HT1080 (cell line): ENCODE measurements at regions not wholly inside any gene's neighbourhood (a gene's known extent, or its start where the extent isn't known, plus 50 kb on each side); places are given as distances from the start of the nearest gene placed in this dataset.
A peak's percentile ranks its signal among the peaks of the same experiment; 100 is the strongest.
"Not testable (repeated sequence)": the region's sequence is repeated elsewhere in the genome, so short reads cannot be mapped to it uniquely, and the experiment has no call there.

ENCODE experiments used
- DNase-seq: peaks from one replicate; pipeline ENCODE4 v3.0.0-alpha.2; 2015; ENCODE audit warnings: low read depth

DNA sequence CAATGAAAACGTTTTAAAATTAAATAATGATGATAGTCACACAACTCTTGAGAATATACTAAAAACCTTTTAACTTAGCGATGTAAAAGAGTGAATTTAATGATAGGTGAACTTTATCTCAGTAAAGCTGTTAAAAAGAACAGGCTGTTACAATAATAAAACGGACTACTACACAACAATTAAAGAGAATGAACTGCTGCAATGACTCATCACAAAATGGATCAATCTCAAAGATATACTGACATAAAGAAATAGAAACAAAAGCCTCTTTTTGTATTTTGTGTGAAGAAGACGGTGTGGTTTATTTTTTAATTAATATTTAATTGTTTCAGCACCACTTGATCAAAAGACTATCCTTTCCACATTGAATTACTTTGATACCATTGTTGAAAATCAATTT is 352.4 kb upstream of the GJE1 start:
- DNase-seq = no peak

DNA sequence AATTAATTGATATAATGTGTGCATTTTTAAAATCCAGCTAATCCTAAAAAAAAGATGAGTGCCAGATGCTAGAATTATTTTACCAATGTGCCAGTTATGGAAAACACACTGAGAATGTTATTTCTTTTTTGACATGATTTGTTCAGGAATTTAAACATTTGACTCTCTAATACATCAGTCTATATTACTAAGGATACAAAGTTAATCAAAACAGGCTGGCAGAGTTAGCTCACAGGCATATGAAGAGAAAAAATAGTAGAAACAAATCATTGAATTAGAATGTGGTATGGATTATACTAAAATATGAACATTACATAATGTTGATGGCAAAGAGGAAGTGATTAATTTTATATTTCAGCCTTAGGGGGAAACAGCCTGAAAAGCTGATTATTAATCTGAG is 368.3 kb upstream of the GJE1 start:
- no peak for DNase-seq

DNA sequence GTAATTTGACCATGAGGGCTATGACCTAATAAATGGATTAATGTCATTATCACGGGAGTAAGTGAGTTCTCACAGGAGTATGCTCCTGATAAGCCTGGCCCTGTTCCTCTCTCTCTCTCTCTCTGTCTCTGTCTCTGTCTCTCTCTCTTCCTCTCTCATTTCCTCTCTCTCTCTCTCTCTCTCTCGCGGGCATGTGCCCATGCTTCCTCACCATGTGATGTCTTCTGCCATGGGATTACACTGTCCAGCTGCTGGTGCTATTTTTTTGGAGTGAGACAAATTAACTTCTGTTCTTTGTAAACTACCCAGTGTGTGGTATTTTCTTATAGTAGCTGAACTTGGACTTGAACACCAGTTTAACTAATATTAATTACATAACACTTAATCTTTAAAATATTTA is 374.3 kb upstream of the GJE1 start:
- DNase-seq = peak; percentile 1

DNA sequence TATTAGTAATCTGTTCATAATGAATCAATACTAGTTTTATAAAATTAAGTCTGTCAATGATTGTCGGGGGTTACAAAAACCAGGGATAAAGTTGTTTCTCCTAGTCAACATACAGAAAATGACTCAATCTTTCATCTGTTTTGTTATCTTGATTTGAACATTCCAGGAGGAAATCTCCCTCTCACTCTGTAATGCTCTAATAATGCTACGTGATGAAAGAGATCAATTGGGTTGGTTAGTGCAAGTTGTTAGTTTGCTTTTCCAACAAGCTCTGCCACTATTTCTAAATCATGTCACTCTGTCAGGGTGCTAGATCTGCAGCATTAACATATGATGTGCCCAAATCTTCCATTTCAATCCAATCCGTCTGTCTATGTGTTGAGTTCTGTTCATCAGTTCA is 379.5 kb upstream of the GJE1 start:
- DNase-seq = no peak

DNA sequence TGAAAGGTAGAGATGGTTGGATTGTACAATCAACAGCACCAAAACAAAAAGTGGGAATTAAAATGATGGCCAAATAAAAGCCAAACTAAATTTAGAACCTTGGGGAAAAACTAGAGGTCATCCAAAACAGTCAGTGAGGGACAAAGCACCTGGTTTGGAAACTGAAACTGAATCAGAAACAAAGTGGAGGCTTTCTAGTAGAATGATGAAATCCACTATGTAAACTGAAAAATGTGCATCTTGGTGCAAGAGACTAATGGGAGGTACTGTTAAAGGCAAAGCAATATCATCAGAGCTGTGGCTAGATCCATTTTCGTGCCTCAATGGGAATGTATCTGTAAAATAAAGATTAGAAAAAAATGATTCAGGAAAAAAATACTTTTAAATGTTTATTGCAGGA is 380.0 kb upstream of the GJE1 start:
- DNase-seq = no peak

DNA sequence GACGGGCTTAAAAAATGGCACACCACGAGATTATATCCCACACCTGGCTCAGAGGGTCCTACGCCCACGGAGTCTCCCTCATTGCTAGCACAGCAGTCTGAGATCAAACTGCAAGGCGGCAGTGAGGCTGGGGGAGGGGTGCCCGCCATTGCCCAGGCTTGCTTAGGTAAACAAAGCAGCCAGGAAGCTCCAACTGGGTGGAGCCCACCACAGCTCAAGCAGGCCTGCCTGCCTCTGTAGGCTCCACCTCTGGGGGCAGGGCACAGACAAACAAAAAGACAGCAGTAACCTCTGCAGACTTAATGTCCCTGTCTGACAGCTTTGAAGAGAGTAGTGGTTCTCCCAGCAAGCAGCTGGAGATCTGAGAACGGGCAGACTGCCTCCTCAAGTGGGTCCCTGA is 386.4 kb upstream of the GJE1 start:
- not testable (repeated sequence) for DNase-seq

DNA sequence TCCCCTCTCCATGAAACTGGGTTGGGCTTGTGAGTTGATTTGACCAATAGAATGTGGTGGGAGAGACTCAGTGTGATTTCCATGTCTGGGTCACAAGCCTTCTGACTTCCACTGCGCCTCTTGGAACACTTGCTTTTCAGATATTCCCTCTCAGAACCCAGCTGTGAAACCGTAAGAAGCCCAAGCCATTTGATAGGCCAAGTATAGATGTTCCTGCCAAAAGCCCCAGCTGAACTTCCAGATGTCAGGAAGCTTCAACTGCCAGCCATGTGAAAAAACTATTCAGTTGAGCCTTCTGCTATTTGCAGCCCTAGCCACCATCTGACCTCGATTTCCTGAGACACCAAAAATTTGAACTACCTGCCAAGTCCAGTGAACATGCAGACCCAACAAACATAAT is 387.8 kb upstream of the GJE1 start:
- DNase-seq = peak; percentile 3

DNA sequence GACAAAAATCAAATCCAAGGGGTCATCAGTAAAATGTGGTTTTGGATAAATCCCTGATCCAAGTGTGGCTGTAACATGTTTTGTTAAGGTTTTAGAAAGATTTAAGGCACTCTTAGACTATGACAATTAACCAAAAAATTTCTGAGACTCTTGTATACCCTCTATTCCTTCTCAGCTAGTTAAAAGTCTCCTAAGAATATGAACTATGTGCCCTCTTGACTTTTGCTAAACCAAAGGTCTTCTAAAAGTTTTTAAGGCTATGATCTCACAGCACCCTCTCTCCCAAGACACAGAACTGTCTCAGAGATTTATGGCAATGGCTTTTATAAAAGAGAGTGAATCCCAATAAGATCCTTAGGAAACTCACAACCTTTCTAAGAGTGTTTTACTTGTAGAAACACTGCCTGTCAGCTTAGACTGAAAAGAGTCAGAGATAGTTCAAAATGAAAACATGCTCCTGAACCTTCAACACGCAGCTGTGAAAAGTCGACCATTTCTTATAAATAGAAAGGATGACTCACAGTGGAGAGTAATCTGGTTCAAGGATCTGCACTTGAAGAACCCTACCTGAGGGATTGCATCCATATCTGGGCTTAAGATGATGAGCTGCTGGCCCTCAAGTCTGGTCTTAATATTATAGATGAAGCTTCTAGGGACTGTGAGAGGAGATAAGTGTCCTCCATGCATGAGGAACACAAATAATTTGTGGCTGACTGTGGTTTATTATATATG is 388.4 kb upstream of the GJE1 start:
- DNase-seq = peak; percentile 34

DNA sequence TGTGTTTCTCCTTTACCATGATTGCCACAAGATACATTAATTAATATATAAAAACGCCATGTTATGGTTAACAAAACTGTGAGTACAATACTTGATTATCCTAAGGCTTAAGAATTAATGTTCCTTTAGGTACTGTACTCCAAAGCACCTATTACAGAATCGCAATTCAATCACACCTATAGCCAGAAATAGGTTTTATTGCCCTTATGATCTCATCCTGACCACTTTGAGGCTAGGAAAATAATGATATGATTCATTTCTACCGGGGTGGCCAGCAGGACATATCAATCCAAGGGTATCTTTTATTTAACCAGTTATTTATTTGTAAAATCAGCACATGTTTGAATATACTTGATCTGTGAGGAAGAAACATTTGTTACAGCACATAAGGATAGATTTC is 396.6 kb upstream of the GJE1 start:
- DNase-seq = no peak

DNA sequence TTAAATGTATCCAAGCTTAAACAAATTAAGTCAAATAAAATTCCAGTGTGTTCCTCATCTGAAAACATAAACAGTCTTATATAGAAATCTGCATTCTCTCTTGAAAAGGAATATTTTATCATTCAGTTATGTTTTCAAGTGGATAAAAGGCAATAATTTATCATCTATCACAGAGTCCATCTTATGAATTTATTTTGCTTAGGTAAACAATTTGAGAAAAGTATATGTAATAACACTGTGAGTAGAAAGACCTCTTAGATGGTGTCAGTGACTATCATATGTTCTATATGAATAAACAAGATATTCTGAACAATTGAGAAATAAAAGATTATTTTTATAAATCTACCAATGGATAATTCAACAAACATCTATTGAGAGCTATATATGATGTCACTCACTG is 397.6 kb upstream of the GJE1 start:
- no peak for DNase-seq

DNA sequence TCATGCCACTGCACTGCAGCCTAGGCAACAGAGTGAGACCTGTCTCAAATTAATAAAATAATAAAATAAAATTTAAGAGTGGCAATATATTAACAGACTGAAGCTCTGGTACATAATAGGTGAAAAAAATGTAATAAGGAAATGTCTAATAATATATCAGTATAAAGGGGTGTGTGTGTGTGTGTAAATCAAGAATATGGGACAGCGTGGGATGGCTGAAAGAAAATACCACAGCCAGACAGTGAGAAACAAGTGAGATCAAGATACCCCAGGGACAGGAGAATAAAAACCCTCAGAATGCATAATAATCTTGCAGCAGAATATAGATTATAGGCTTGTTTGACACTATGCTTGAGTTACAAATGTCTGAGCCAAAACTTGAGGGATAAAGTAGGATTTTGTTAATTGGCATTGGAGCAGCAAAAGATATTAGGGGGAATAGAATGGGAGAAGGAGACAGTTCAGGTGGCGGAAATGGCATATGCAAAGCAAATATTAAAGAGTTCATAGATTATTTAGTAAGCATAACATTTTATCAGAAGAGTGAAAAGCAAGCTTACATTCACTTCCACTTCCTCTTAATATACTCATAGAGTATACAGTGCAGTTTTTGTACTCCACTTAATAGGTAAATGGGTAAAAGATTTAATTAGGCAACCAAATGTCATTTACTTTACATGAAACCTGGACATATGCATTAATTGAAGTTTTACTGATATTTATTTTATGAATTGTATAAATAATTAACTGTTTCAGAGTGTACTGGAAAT is 398.5 kb upstream of the GJE1 start:
- no peak for DNase-seq

DNA sequence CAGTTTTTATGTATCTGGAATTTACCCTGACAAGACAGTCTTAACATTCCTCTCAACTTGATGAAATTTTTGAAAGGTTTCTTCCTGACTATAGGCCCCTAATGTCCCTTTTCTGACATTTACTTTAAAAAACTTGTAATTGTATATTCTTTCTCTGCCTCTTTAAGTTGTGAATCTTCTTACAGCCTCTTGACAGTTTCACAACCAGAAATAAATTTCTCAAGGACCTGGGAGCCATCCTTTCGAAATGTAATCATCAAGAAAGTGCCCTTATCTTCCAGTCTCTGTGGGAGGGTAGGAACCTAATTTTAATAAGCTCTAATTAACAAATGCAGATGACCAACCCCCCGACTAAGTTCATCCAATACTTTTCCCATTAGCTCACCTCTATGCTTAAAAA is 403.6 kb upstream of the GJE1 start:
- DNase-seq = no peak

DNA sequence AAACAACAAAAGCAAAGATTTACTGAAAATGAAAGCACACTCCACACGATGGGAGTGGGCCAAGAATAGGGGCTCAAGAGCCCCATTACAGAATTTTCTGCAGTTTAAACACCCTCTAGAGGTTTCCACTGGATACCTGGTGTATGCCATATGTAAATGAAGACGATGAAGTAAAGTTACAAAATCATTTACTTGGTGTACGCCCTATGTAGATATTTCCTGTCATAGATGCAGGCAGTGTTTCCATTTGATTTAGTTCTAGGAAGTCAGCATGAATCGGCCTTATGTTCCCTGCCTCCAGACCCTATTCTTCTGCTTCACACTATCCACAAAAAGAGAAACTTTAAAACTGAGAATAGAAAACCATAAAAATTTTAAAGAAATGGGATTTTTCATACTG is 404.4 kb upstream of the GJE1 start:
- DNase-seq = no peak

DNA sequence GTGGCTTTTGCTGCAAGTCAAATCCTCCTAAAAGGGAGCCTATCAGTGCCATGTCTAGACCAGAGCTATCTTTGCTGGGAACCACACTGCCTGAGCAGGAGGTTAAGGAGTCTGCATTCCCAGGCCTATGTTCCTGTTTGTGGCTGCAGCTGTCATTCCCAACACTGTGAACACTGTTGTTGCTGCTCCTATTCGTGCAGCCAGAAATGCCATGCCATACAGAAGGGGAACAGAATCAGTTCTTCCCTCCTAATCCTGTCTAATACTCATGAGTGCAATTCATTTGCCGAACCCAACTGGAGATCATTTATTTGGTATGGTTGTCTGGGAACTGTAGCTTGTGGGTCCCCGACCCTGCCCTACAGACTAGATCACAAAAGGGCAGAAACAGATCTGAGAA is 406.5 kb upstream of the GJE1 start:
- DNase-seq = no peak

DNA sequence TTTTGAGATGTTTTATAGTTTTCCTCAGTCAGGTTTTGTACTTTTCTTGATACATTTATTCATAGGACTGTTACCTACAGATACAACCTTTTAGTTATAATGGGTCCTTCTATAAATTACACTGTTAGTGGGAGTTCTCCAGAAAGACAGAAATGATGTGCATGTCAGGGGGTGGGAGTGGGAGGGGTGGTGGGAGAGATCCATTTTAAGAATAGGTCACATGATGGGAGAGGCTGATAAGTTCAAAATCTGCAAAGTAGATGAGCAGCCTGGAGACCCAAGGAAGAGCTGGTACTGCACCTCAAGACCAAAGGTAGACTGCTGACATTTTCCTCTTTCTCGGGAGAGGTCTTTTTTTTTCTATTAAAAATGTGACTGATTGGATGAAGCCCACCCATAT is 408.0 kb upstream of the GJE1 start:
- no peak for DNase-seq

DNA sequence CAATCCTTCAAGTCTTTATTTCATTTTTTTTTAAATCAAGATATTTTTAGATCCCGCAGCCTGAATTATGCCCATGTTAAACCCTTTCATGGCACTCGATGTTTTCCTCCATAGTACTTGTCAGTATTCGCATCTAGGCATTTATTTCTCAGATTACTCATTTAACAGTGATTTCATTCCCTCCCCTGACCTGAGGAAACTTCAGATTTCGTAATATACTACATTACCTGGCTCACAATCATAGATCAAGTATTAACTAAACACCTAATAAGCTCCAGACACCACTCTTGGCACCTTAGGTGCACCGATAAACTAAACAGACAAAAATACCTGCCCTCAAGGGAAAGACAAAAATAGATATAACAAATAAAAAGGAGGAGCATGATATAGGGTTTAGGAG is 413.2 kb upstream of the GJE1 start:
- no peak for DNase-seq

DNA sequence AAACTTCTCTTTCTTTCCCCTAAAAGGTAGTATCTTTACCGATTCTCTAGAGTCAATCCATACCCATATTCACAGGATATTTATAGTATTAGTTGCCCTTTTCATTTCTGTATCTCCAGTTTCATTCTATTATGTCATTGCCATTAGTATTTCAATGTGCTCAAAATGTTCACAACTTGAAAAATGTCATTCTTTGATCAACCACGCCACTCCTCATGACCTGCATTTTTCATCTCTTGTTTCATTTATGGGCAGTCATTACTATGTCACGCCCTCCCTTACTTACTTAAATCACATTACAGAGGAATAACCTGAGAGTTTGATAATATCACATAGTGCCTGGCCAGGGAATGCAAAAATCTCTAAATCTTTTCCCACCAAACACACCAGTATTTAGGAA is 427.3 kb upstream of the GJE1 start:
- DNase-seq = no peak

DNA sequence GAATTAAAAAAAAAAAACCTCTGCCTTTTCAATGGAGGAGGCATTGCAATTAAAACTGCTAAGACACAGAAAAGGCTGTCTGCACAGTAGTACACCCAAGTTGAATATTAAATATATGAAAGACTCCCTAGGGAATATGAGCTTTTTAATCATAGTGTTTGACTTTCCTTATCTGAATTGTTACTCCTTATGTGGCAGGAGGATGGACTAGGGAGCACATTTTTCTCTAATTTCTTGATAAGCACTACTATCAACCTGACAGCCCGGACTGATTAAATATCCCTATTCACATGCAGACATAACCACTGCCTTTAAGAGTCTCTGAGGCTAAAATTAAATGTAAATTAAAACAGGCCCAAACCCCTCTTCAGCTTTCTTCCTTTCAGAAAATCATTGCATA is 428.6 kb upstream of the GJE1 start:
- DNase-seq = no peak

DNA sequence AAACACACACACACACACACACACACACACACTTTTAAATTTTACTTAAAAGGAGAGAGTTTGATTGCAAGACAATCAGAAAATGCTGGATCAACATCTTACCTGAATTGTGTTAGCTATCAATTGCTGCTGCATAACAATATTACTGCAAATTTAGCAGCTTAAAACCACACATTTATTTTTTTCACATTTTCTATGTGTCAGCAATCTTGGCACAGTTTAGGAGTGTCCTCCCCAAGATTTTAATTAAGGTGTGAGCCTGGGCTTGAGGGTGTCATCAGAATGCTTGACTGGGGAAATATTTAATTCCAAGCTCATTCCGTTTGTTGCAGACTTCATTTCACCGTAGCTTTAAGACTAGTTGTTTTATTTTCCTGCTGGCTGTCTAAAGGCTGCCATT is 431.0 kb upstream of the GJE1 start:
- DNase-seq = no peak

DNA sequence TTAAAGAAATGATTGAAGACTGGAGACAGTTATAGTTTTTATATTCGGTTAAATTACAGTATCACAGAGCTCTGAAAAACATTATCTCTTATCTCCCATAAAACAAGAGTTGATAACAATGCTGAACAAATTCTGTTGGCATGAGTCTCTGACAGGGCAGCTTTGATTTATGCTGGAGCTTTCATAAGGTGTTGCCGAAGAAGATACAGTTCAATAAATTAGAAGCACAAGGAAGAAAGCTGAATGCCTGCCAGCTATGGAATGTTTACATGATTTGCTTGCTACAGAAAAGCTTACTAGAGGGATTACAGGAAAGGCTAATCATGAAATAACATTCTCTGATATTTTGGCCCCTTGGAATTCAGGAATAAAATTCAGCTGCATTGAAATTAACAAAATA is 431.9 kb upstream of the GJE1 start:
- no peak for DNase-seq

DNA sequence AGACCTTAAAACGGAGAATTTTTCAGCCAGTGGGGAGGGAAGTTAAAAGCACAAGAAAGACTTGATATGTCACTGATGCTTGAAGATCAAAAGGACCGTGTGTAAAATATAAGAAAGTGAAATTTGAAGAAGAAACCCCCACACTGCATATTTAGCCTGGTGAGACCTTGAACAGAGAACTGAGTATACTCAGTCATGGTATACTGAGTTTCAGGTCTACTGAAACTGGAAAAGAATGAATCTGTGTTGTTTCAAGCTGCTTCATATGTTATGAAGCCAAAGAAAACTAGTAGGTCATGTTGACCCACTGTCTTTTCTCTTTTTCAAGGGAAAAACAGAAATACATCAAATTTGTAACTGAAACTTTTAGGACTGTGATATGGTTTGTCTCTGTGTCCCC is 443.8 kb upstream of the GJE1 start:
- DNase-seq = no peak

DNA sequence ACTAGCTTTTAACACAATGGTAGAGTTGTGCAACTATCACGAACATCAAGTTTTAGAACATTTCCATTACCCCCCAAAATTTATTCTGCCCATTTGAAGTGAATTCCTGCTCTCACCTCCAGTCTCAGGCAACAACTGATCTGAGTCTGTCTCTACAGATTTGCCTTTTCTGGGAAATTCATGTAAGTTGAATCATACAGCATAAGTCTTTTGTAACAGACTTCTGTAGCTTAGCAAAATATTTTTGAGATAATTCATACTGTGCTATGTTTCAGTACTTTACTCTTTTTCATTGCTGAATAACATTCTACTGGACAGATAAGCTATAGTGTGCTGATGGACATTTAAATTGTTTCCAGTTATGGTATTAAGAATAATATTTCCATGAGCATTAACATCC is 447.3 kb upstream of the GJE1 start:
- DNase-seq = no peak

DNA sequence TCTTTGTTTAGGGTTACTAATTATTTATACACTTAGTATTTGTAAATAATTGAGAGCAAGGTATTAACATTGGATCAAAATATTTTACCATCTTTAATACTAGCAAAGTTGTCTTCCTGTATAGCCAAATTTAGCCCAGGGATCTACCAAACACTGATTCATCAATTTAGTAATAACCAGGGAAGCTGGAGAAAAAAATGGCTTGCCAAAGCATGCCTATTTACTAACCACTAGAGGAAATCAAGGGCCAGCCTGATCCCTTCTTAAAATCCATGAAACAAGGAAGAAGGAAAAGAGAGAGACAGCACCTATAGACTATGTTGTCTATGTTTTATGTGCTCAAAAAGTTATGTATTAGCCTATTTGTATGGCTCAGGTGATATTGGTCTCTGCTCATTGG is 450.3 kb upstream of the GJE1 start:
- no peak for DNase-seq
